ENCODE measurements at regions not wholly inside any gene's neighbourhood (a gene's known extent, or its start where the extent isn't known, plus 50 kb on each side); places are given as distances from the start of the nearest gene placed in this dataset.

GRCh38 chr13:53873558-53873957 lies 844.9 kb downstream of the OLFM4 start:
- Histone ChIP-seq H3K9ac (ENCODE audit: low read depth, low read length) (no peak overlapping the region), H3K9me3 (ENCODE audit: control insufficient read depth, insufficient read depth, low read length) (no peaks in the 10 kb centered on the region)

GRCh38 chr13:53878861-53879260 lies 850.2 kb downstream of the OLFM4 start:
- Histone ChIP-seq H3K9me3 (ENCODE audit: control insufficient read depth, insufficient read depth, low read length) (no peaks in the 10 kb centered on the region), H3K4me1 (ENCODE audit: insufficient read depth, low read length) (no peaks in the 10 kb centered on the region), H3K9ac (ENCODE audit: low read depth, low read length) (no peak overlapping the region), H3K36me3 (ENCODE audit: insufficient read depth, low read length) (no peaks in the 10 kb centered on the region)

More at GRCh38 chr13:53873558-53873957, 844.9 kb downstream of the OLFM4 start:
- Histone ChIP-seq H3K4me1 (ENCODE audit: insufficient read depth, low read length) (no peaks in the 10 kb centered on the region), H3K36me3 (ENCODE audit: insufficient read depth, low read length) (no peaks in the 10 kb centered on the region)

- H3K36me3 ChIP-seq (ENCODE audit: insufficient read depth, low read length) = no peaks in the 10 kb centered on the region
- no peak overlapping the region for H3K9ac ChIP-seq (ENCODE audit: low read depth, low read length)
- no peaks in the 10 kb centered on the region for H3K9me3 ChIP-seq (ENCODE audit: control insufficient read depth, insufficient read depth, low read length)
- no peaks in the 10 kb centered on the region for H3K4me1 ChIP-seq (ENCODE audit: insufficient read depth, low read length)
These were observed 857.4 kb downstream of the OLFM4 start for GRCh38 chr13:53885997-53886396.

- H3K9ac ChIP-seq (ENCODE audit: low read depth, low read length) = no peak overlapping the region
- no peaks in the 10 kb centered on the region for H3K9me3 ChIP-seq (ENCODE audit: control insufficient read depth, insufficient read depth, low read length)
- H3K4me1 ChIP-seq (ENCODE audit: insufficient read depth, low read length) = no peaks in the 10 kb centered on the region
- H3K36me3 ChIP-seq (ENCODE audit: insufficient read depth, low read length) = no peaks in the 10 kb centered on the region
These were observed 862.1 kb downstream of the OLFM4 start for GRCh38 chr13:53890696-53891095.

- H3K9ac ChIP-seq (ENCODE audit: low read depth, low read length) = no peak overlapping the region
- no peaks in the 10 kb centered on the region for H3K9me3 ChIP-seq (ENCODE audit: control insufficient read depth, insufficient read depth, low read length)
- H3K36me3 ChIP-seq (ENCODE audit: insufficient read depth, low read length) = no peaks in the 10 kb centered on the region
- no peaks in the 10 kb centered on the region for H3K4me1 ChIP-seq (ENCODE audit: insufficient read depth, low read length)
These were observed 873.0 kb downstream of the OLFM4 start for GRCh38 chr13:53901593-53901992.

- no peak overlapping the region for H3K9ac ChIP-seq (ENCODE audit: low read depth, low read length)
- H3K36me3 ChIP-seq (ENCODE audit: insufficient read depth, low read length) = no peaks in the 10 kb centered on the region
- 0 out of 2 replicates have a peak, but pooled peaks cover 6% of the 10 kb centered on the region for H3K4me1 ChIP-seq (ENCODE audit: insufficient read depth, low read length)
- no peaks in the 10 kb centered on the region for H3K9me3 ChIP-seq (ENCODE audit: control insufficient read depth, insufficient read depth, low read length)
These were observed 879.3 kb downstream of the OLFM4 start for GRCh38 chr13:53907891-53908290.

- no peaks in the 10 kb centered on the region for H3K9me3 ChIP-seq (ENCODE audit: control insufficient read depth, insufficient read depth, low read length)
- H3K4me1 ChIP-seq (ENCODE audit: insufficient read depth, low read length) = no peaks in the 10 kb centered on the region
- no peak overlapping the region for H3K9ac ChIP-seq (ENCODE audit: low read depth, low read length)
- no peaks in the 10 kb centered on the region for H3K36me3 ChIP-seq (ENCODE audit: insufficient read depth, low read length)
These were observed 892.3 kb downstream of the OLFM4 start for GRCh38 chr13:53920916-53921315.

GRCh38 chr13:53921473-53921872 lies 892.9 kb downstream of the OLFM4 start:
- no peaks in the 10 kb centered on the region for H3K36me3 ChIP-seq (ENCODE audit: insufficient read depth, low read length)
- H3K4me1 ChIP-seq (ENCODE audit: insufficient read depth, low read length) = no peaks in the 10 kb centered on the region
- no peak overlapping the region for H3K9ac ChIP-seq (ENCODE audit: low read depth, low read length)
- no peaks in the 10 kb centered on the region for H3K9me3 ChIP-seq (ENCODE audit: control insufficient read depth, insufficient read depth, low read length)

- H3K9ac ChIP-seq (ENCODE audit: low read depth, low read length) = no peak overlapping the region
- H3K9me3 ChIP-seq (ENCODE audit: control insufficient read depth, insufficient read depth, low read length) = no peaks in the 10 kb centered on the region
- peaks cover 10% of the 10 kb centered on the region for H3K4me1 ChIP-seq (ENCODE audit: insufficient read depth, low read length)
- no peaks in the 10 kb centered on the region for H3K36me3 ChIP-seq (ENCODE audit: insufficient read depth, low read length)
These were observed 913.1 kb downstream of the OLFM4 start for GRCh38 chr13:53941588-53942190.

GRCh38 chr13:53946500-53946899 lies 917.9 kb downstream of the OLFM4 start:
- H3K4me1 ChIP-seq (ENCODE audit: insufficient read depth, low read length) = peaks cover 10% of the 10 kb centered on the region
- H3K9me3 ChIP-seq (ENCODE audit: control insufficient read depth, insufficient read depth, low read length) = no peaks in the 10 kb centered on the region
- H3K36me3 ChIP-seq (ENCODE audit: insufficient read depth, low read length) = no peaks in the 10 kb centered on the region
- H3K9ac ChIP-seq (ENCODE audit: low read depth, low read length) = no peak overlapping the region

- H3K9me3 ChIP-seq (ENCODE audit: control insufficient read depth, insufficient read depth, low read length) = no peaks in the 10 kb centered on the region
- no peaks in the 10 kb centered on the region for H3K4me1 ChIP-seq (ENCODE audit: insufficient read depth, low read length)
- no peak overlapping the region for H3K9ac ChIP-seq (ENCODE audit: low read depth, low read length)
- 0 out of 2 replicates have a peak, but pooled peaks cover 3% of the 10 kb centered on the region for H3K36me3 ChIP-seq (ENCODE audit: insufficient read depth, low read length)
These were observed 924.6 kb downstream of the OLFM4 start for GRCh38 chr13:53953183-53953582.
